Hematopoietic multipotent progenitor cell treated with erythropoietin and hydrocortisone succinate and interleukin-3 and kit ligand, for 8 days (in vitro differentiated cells): ENCODE measurements at regions not wholly inside any gene's neighbourhood (a gene's known extent, or its start where the extent isn't known, plus 50 kb on each side); places are given as distances from the start of the nearest gene placed in this dataset.
A peak's percentile ranks its signal among the peaks of the same experiment; 100 is the strongest.

Experiments
- DNase-seq: peaks from one replicate; pipeline ENCODE4 v3.0.0-alpha.2; 2015

- no peak for DNase-seq
Observed at GRCh38 chr10:6919077-6919476, 339.0 kb upstream of the PRKCQ start.

GRCh38 chr10:6918305-6918704 lies 338.2 kb upstream of the PRKCQ start:
- peak; percentile 59 for DNase-seq

- no peak for DNase-seq
Observed at GRCh38 chr10:6917125-6917524, 337.0 kb upstream of the PRKCQ start.

GRCh38 chr10:6916601-6917000 lies 336.5 kb upstream of the PRKCQ start:
- no peak for DNase-seq

- no peak for DNase-seq
Observed at GRCh38 chr10:6915307-6915706, 335.2 kb upstream of the PRKCQ start.

- no peak for DNase-seq
Observed at GRCh38 chr10:6912929-6913328, 332.9 kb upstream of the PRKCQ start.

- DNase-seq = no peak
Observed at GRCh38 chr10:6912424-6912823, 332.3 kb upstream of the PRKCQ start.

- DNase-seq = no peak
Observed at GRCh38 chr10:6912021-6912420, 331.9 kb upstream of the PRKCQ start.

- no peak for DNase-seq
Observed at GRCh38 chr10:6909905-6910560, 330.0 kb upstream of the PRKCQ start.

- DNase-seq = no peak
Observed at GRCh38 chr10:6907877-6908530, 327.9 kb upstream of the PRKCQ start.

- DNase-seq = no peak
Observed at GRCh38 chr10:6894405-6894804, 314.3 kb upstream of the PRKCQ start.

- no peak for DNase-seq
Observed at GRCh38 chr10:6892864-6893263, 312.8 kb upstream of the PRKCQ start.

- DNase-seq = no peak
Observed at GRCh38 chr10:6891924-6892323, 311.8 kb upstream of the PRKCQ start.

GRCh38 chr10:6889718-6890117 lies 309.6 kb upstream of the PRKCQ start:
- DNase-seq = no peak

- DNase-seq = no peak
Observed at GRCh38 chr10:6888434-6888833, 308.4 kb upstream of the PRKCQ start.

- DNase-seq = no peak
Observed at GRCh38 chr10:6885284-6885683, 305.2 kb upstream of the PRKCQ start.

- no peak for DNase-seq
Observed at GRCh38 chr10:6881987-6882386, 301.9 kb upstream of the PRKCQ start.

GRCh38 chr10:6877722-6878392 lies 297.8 kb upstream of the PRKCQ start:
- peak; percentile 17 for DNase-seq

- no peak for DNase-seq
Observed at GRCh38 chr10:6877336-6877721, 297.3 kb upstream of the PRKCQ start.

GRCh38 chr10:6875269-6875865 lies 295.3 kb upstream of the PRKCQ start:
- no peak for DNase-seq

- no peak for DNase-seq
Observed at GRCh38 chr10:6871128-6871527, 291.1 kb upstream of the PRKCQ start.

- no peak for DNase-seq
Observed at GRCh38 chr10:6868036-6868725, 288.1 kb upstream of the PRKCQ start.

GRCh38 chr10:6866757-6867156 lies 286.7 kb upstream of the PRKCQ start:
- DNase-seq = no peak
